Hepatocyte (in vitro differentiated cells): ENCODE measurements at regions not wholly inside any gene's neighbourhood (a gene's known extent, or its start where the extent isn't known, plus 50 kb on each side); places are given as distances from the start of the nearest gene placed in this dataset.

Source experiments
- CTCF ChIP-seq: fragments of 200-600 bp; sonication (generic); IDR thresholded peaks from 2 replicates; pipeline ENCODE4 v1.5.1; 2016; ENCODE audit warnings: antibody characterized with exemption, mild to moderate bottlenecking; ENCODE audit not compliant: poor library complexity
- EZH2 ChIP-seq: fragments of 200-600 bp; sonication (generic); IDR thresholded peaks from 2 replicates; pipeline ENCODE4 v1.6.1; 2016; ENCODE audit warnings: antibody characterized with exemption, mild to moderate bottlenecking, borderline replicate concordance
- EZH2phosphoT487 ChIP-seq: fragments of 200-600 bp; sonication (generic); IDR thresholded peaks from one replicate; pipeline ENCODE4 v1.6.1; 2018; ENCODE audit warnings: antibody characterized with exemption, mild to moderate bottlenecking, low read depth, moderate library complexity; ENCODE audit not compliant: unreplicated experiment, severe bottlenecking

- TF ChIP-seq CTCF (no peak), EZH2phosphoT487 (no peak), EZH2 (no peak)
These were observed 146.5 kb upstream of the INTU start for GRCh38 chr4:127486248-127486647.
